MM.1S (cell line): ENCODE measurements at regions not wholly inside any gene's neighbourhood (a gene's known extent, or its start where the extent isn't known, plus 50 kb on each side); places are given as distances from the start of the nearest gene placed in this dataset.

Experiments used
- DNase-seq: peaks from one replicate; pipeline ENCODE4 v3.0.0-alpha.2; 2015
- H2AFZ ChIP-seq: fragments of 300-600 bp; sonication (generic); 2 replicates; pipeline ENCODE4 v1.6.0; 2016; ENCODE audit warnings: antibody characterized with exemption, low read length
- H3F3A ChIP-seq: fragments of 300-600 bp; sonication (generic); 2 replicates; pipeline ENCODE4 v1.6.1; 2016; ENCODE audit warnings: mild to moderate bottlenecking, antibody characterized with exemption, low read length, moderate library complexity, mixed read lengths; ENCODE audit not compliant: insufficient read depth
- H3K27ac ChIP-seq: fragments of 300-600 bp; sonication (generic); 2 replicates; pipeline ENCODE4 v1.5.1; 2016; ENCODE audit warnings: mild to moderate bottlenecking, low read length
- H3K27me3 ChIP-seq: fragments of 300-600 bp; sonication (generic); replicated peaks from 2 replicates; pipeline ENCODE4 v1.6.0; 2016; ENCODE audit warnings: low read length; ENCODE audit not compliant: insufficient read depth
- H3K36me3 ChIP-seq: fragments of 300-600 bp; sonication (generic); replicated peaks from 2 replicates; pipeline ENCODE4 v1.6.1; 2016; ENCODE audit warnings: mild to moderate bottlenecking, low read length, mixed read lengths; ENCODE audit not compliant: insufficient read depth
- H3K4me1 ChIP-seq: fragments of 300-600 bp; sonication (generic); 2 replicates; pipeline ENCODE4 v1.6.1; 2016; ENCODE audit warnings: low read length, mixed read lengths
- H3K4me2 ChIP-seq: fragments of 300-600 bp; sonication (generic); 2 replicates; pipeline ENCODE4 v1.6.0; 2016; ENCODE audit warnings: low read depth, low read length
- H3K4me3 ChIP-seq: fragments of 300-600 bp; sonication (generic); 2 replicates; pipeline ENCODE4 v1.5.1; 2016; ENCODE audit warnings: low read length, mixed read lengths
- H3K79me2 ChIP-seq: fragments of 300-600 bp; sonication (generic); 2 replicates; pipeline ENCODE4 v1.6.1; 2016; ENCODE audit warnings: mixed run types, low read length, mixed read lengths
- H3K9ac ChIP-seq: fragments of 300-600 bp; sonication (generic); 2 replicates; pipeline ENCODE4 v1.6.1; 2016; ENCODE audit warnings: low read length, mixed read lengths
- H3K9me2 ChIP-seq: fragments of 300-600 bp; sonication (generic); replicated peaks from 2 replicates; pipeline ENCODE4 v1.6.1; 2016; ENCODE audit warnings: mild to moderate bottlenecking, low read length, mixed read lengths; ENCODE audit not compliant: insufficient read depth
- H3K9me3 ChIP-seq: fragments of 300-600 bp; sonication (generic); replicated peaks from 2 replicates; pipeline ENCODE4 v1.6.1; 2016; ENCODE audit warnings: mild to moderate bottlenecking, low read length, mixed read lengths; ENCODE audit not compliant: insufficient read depth
- H4K20me1 ChIP-seq: fragments of 300-600 bp; sonication (generic); 2 replicates; pipeline ENCODE4 v1.6.1; 2016; ENCODE audit warnings: mild to moderate bottlenecking, low read length, moderate library complexity, mixed read lengths; ENCODE audit not compliant: insufficient read depth
- CTCF ChIP-seq: fragments of 300-600 bp; sonication (generic); IDR thresholded peaks from 2 replicates; pipeline ENCODE4 v1.5.1; 2016; ENCODE audit warnings: antibody characterized with exemption, low read length, mixed read lengths
- EZH2 ChIP-seq: fragments of 300-600 bp; sonication (generic); optimal IDR thresholded peaks from 2 replicates; pipeline ENCODE3; 2017; ENCODE audit warnings: low read depth, mild to moderate bottlenecking, antibody characterized with exemption, low read length, mixed read lengths
- EZH2phosphoT487 ChIP-seq: fragments of 300-600 bp; sonication (generic); IDR thresholded peaks from 2 replicates; pipeline ENCODE4 v1.6.1; 2018; ENCODE audit warnings: antibody characterized with exemption, low read length

GRCh38 chr5:27472000-27472763 is 433.8 kb upstream of the CDH9 start:
- Histone ChIP-seq H3F3A (no peaks in the 10 kb centered on the region), H3K79me2 (no peaks in the 10 kb centered on the region), H3K36me3 (no peaks in the 10 kb centered on the region), H4K20me1 (no peaks in the 10 kb centered on the region), H3K4me2 (no peak overlapping the region), H3K9ac (no peak overlapping the region), H3K27me3 (no peaks in the 10 kb centered on the region), H3K27ac (no peak overlapping the region), H3K4me3 (no peak overlapping the region), H3K4me1 (peaks cover 11% of the 10 kb centered on the region), H3K9me2 (no peaks in the 10 kb centered on the region), H2AFZ (no peak overlapping the region), H3K9me3 (no peaks in the 10 kb centered on the region)
- TF ChIP-seq CTCF: no peak
- no peak for TF ChIP-seq EZH2phosphoT487
- no peak for TF ChIP-seq EZH2
- DNase-seq: peak; percentile 35

GRCh38 chr5:27466959-27467358 is 428.6 kb upstream of the CDH9 start:
- H3F3A ChIP-seq: peaks cover 9% of the 10 kb centered on the region
- DNase-seq: no peak
- peaks cover 36% of the 10 kb centered on the region for H3K4me1 ChIP-seq
- H3K9ac ChIP-seq: no peak overlapping the region
- no peak overlapping the region for H3K27ac ChIP-seq
- no peak overlapping the region for H3K4me3 ChIP-seq
- no peak overlapping the region for H3K4me2 ChIP-seq
- no peaks in the 10 kb centered on the region for H4K20me1 ChIP-seq
- TF ChIP-seq CTCF: no peak
- no peak for TF ChIP-seq EZH2phosphoT487
- TF ChIP-seq EZH2: no peak
- no peak overlapping the region for H2AFZ ChIP-seq
- H3K79me2 ChIP-seq: no peaks in the 10 kb centered on the region
- H3K9me2 ChIP-seq: no peaks in the 10 kb centered on the region
- no peaks in the 10 kb centered on the region for H3K9me3 ChIP-seq
- no peaks in the 10 kb centered on the region for H3K27me3 ChIP-seq
- H3K36me3 ChIP-seq: no peaks in the 10 kb centered on the region

- Histone ChIP-seq H4K20me1 (no peaks in the 10 kb centered on the region), H3K27ac (peak overlapping the region; percentile 45; the same call in 1 of the 2 replicates), H3K79me2 (no peaks in the 10 kb centered on the region), H3K4me2 (peak overlapping the region; percentile 53), H3K9me3 (no peaks in the 10 kb centered on the region), H3K9ac (no peak overlapping the region), H3F3A (peaks cover 9% of the 10 kb centered on the region), H3K4me1 (peaks cover 36% of the 10 kb centered on the region), H2AFZ (no peak overlapping the region), H3K27me3 (no peaks in the 10 kb centered on the region), H3K9me2 (no peaks in the 10 kb centered on the region), H3K36me3 (no peaks in the 10 kb centered on the region), H3K4me3 (0 out of 2 replicates have a peak overlapping the region, but pooled peaks have one; percentile 17)
- DNase-seq: peak; percentile 95
- no peak for TF ChIP-seq CTCF
- TF ChIP-seq EZH2: no peak
- TF ChIP-seq EZH2phosphoT487: no peak
These were observed 426.8 kb upstream of the CDH9 start for GRCh38 chr5:27465140-27465539.
